RWPE2 (cell line): ENCODE measurements at regions not wholly inside any gene's neighbourhood (a gene's known extent, or its start where the extent isn't known, plus 50 kb on each side); places are given as distances from the start of the nearest gene placed in this dataset.

Source experiments
- ATAC-seq: fragments of 200-7000 bp; cut with Tn5 transposase; 3 replicates; pipeline ENCODE4 v1.9.1; 2021; ENCODE audit warnings: low read depth
- DNase-seq: peaks from one replicate; pipeline ENCODE4 v3.0.0-alpha.2; 2020; ENCODE audit warnings: low spot score
- H3K27ac ChIP-seq: fragments of 450-650 bp; 2 replicates; pipeline ENCODE4 v1.5.1; 2017; ENCODE audit warnings: mild to moderate bottlenecking; ENCODE audit not compliant: poor library complexity, severe bottlenecking
- H3K27me3 ChIP-seq: fragments of 250-450 bp; sonication (Bioruptor Pico); 2 replicates; pipeline ENCODE4 v1.5.1; 2021; ENCODE audit warnings: mild to moderate bottlenecking, moderate library complexity; ENCODE audit not compliant: insufficient read depth, poor library complexity, severe bottlenecking
- H3K36me3 ChIP-seq: fragments of 250-450 bp; sonication (Bioruptor Pico); 2 replicates; pipeline ENCODE4 v1.5.1; 2020; ENCODE audit warnings: low read depth, mild to moderate bottlenecking, moderate library complexity
- H3K4me1 ChIP-seq: fragments of 250-450 bp; sonication (Bioruptor Pico); 2 replicates; pipeline ENCODE4 v1.5.1; 2021; ENCODE audit warnings: mild to moderate bottlenecking, moderate library complexity; ENCODE audit not compliant: insufficient read depth, poor library complexity, severe bottlenecking
- H3K4me3 ChIP-seq: fragments of 250-450 bp; sonication (Bioruptor Pico); 2 replicates; pipeline ENCODE4 v1.5.1; 2021; ENCODE audit warnings: mild to moderate bottlenecking, moderate library complexity; ENCODE audit not compliant: severe bottlenecking
- H3K9me3 ChIP-seq: fragments of 250-450 bp; sonication (Bioruptor Pico); 2 replicates; pipeline ENCODE4 v1.5.1; 2021; ENCODE audit warnings: mild to moderate bottlenecking, moderate library complexity; ENCODE audit not compliant: severe bottlenecking
- CTCF ChIP-seq: fragments of 450-650 bp; IDR thresholded peaks from one replicate; pipeline ENCODE4 v1.5.1; 2017; ENCODE audit warnings: mild to moderate bottlenecking, moderate library complexity; ENCODE audit not compliant: poor library complexity, severe bottlenecking

- DNase-seq: no peak
- TF ChIP-seq CTCF: no peak
- Histone ChIP-seq H3K4me1 (peaks cover 56% of the 10 kb centered on the region), H3K4me3 (no peak overlapping the region), H3K9me3 (no peaks in the 10 kb centered on the region), H3K27me3 (no peaks in the 10 kb centered on the region), H3K36me3 (no peaks in the 10 kb centered on the region), H3K27ac (peak overlapping the region; percentile 100)
- 0 out of 3 replicates have a peak, but pooled peaks have one; percentile 21 for ATAC-seq
These were observed 376.8 kb upstream of the THBS1 start for GRCh38 chr15:39204031-39204430.

- DNase-seq: no peak
- H3K4me1 ChIP-seq: peaks cover 54% of the 10 kb centered on the region
- H3K36me3 ChIP-seq: no peaks in the 10 kb centered on the region
- no peak for TF ChIP-seq CTCF
- H3K4me3 ChIP-seq: no peak overlapping the region
- no peaks in the 10 kb centered on the region for H3K27me3 ChIP-seq
- peak overlapping the region; percentile 100 for H3K27ac ChIP-seq
- no peaks in the 10 kb centered on the region for H3K9me3 ChIP-seq
- no peak for ATAC-seq
These were observed 375.8 kb upstream of the THBS1 start for GRCh38 chr15:39205081-39205480.

- no peak for TF ChIP-seq CTCF
- DNase-seq (no peak), ATAC-seq (no peak)
- Histone ChIP-seq H3K27ac (peak overlapping the region; percentile 100), H3K27me3 (no peaks in the 10 kb centered on the region), H3K4me3 (no peak overlapping the region), H3K4me1 (peaks cover 50% of the 10 kb centered on the region), H3K9me3 (no peaks in the 10 kb centered on the region), H3K36me3 (no peaks in the 10 kb centered on the region)
These were observed 375.1 kb upstream of the THBS1 start for GRCh38 chr15:39205506-39206371.

- H3K27me3 ChIP-seq: no peaks in the 10 kb centered on the region
- TF ChIP-seq CTCF: no peak
- DNase-seq (no peak), ATAC-seq (no peak)
- no peaks in the 10 kb centered on the region for H3K9me3 ChIP-seq
- H3K4me1 ChIP-seq: peaks cover 40% of the 10 kb centered on the region
- peak overlapping the region; percentile 8 for H3K27ac ChIP-seq
- H3K36me3 ChIP-seq: no peaks in the 10 kb centered on the region
- H3K4me3 ChIP-seq: no peak overlapping the region
These were observed 373.3 kb upstream of the THBS1 start for GRCh38 chr15:39207532-39208115.

- ATAC-seq (no peak), DNase-seq (no peak)
- Histone ChIP-seq H3K4me1 (peaks cover 39% of the 10 kb centered on the region), H3K27ac (peak overlapping the region; percentile 8), H3K36me3 (no peaks in the 10 kb centered on the region), H3K27me3 (no peaks in the 10 kb centered on the region), H3K9me3 (no peaks in the 10 kb centered on the region), H3K4me3 (no peak overlapping the region)
- TF ChIP-seq CTCF: no peak
These were observed 372.7 kb upstream of the THBS1 start for GRCh38 chr15:39208187-39208586.
